Endothelial cell (in vitro differentiated cells): ENCODE measurements at regions not wholly inside any gene's neighbourhood (a gene's known extent, or its start where the extent isn't known, plus 50 kb on each side); places are given as distances from the start of the nearest gene placed in this dataset.
"Not testable (repeated sequence)": the region's sequence is repeated elsewhere in the genome, so short reads cannot be mapped to it uniquely, and the experiment has no call there.

Experiments
- DNase-seq: peaks from one replicate; pipeline ENCODE4 v3.0.0; 2021; ENCODE audit warnings: low spot score
- H3K27ac Mint-ChIP-seq: one replicate; pipeline ENCODE4 v1.8.0; 2021; ENCODE audit warnings: mixed read lengths, inconsistent platforms; ENCODE audit not compliant: unreplicated experiment
- H3K27me3 Mint-ChIP-seq: one replicate; pipeline ENCODE4 v1.8.0; 2021; ENCODE audit warnings: mild to moderate bottlenecking, moderate library complexity, mixed read lengths, inconsistent platforms; ENCODE audit not compliant: unreplicated experiment
- H3K36me3 Mint-ChIP-seq: one replicate; pipeline ENCODE4 v1.8.0; 2021; ENCODE audit warnings: mild to moderate bottlenecking, low read depth, mixed read lengths, inconsistent platforms; ENCODE audit not compliant: unreplicated experiment
- H3K4me1 Mint-ChIP-seq: one replicate; pipeline ENCODE4 v1.8.0; 2021; ENCODE audit warnings: mild to moderate bottlenecking, mixed read lengths, inconsistent platforms; ENCODE audit not compliant: unreplicated experiment
- H3K4me3 Mint-ChIP-seq: one replicate; pipeline ENCODE4 v1.8.0; 2021; ENCODE audit warnings: mild to moderate bottlenecking, mixed read lengths, inconsistent platforms; ENCODE audit not compliant: unreplicated experiment
- H3K9me3 Mint-ChIP-seq: one replicate; pipeline ENCODE4 v1.8.0; 2021; ENCODE audit warnings: mixed read lengths, inconsistent platforms; ENCODE audit not compliant: unreplicated experiment
- TF ChIP-seq, protein P1 (sequence below): fragments of 200-600 bp; sonication (generic); IDR thresholded peaks from one replicate; pipeline ENCODE4 v1.5.0; 2021; ENCODE audit warnings: antibody characterized with exemption; ENCODE audit not compliant: unreplicated experiment

DNA sequence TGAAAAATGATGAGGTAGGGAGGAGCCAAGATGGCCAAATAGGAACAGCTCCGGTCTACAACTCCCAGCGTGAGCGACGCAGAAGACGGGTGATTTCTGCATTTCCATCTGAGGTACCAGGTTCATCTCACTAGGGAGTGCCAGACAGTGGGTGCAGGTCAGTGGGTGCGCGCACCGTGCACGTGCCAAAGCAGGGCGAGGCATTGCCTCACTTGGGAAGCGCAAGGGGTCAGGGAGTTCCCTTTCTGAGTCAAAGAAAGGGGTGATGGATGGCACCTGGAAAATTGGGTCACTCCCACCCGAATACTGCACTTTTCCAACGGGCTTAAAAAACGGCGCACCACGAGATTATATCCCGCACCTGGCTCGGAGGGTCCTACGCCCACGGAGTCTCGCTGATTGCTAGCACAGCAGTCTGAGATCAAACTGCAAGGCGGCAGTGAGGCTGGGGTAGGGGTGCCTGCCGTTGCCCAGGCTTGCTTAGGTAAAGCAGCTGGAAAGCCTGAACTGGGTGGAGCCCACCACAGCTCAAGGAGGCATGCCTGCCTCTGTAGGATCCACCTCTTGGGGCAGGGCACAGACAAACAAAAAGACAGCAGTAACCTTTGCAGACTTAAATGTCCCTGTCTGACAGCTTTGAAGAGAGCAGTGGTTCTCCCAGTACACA lies 230.5 kb downstream of the GOLGA6L6 start:
- H3K4me3 Mint-ChIP-seq, H3K27ac Mint-ChIP-seq, DNase-seq, H3K27me3 Mint-ChIP-seq, H3K36me3 Mint-ChIP-seq, H3K4me1 Mint-ChIP-seq, H3K9me3 Mint-ChIP-seq: not testable (repeated sequence)

DNA sequence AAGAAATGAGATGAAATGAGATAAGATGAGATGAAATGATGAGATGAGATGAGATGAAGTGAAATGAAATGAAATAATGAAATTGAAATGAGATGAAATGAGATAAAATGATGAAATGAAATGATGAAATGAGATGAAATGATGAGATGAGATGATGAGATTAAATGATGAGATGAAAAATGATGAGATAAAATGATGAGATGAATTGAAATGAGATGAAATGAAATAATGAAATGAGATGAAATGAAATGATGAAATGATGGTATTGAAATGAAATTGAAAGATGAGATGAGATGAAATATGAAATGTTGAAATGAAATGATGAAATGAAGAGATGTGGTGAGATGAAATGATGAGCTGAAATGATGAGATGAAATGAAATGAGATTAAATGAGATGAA lies 231.0 kb downstream of the GOLGA6L6 start:
- TF ChIP-seq, protein P1, sequence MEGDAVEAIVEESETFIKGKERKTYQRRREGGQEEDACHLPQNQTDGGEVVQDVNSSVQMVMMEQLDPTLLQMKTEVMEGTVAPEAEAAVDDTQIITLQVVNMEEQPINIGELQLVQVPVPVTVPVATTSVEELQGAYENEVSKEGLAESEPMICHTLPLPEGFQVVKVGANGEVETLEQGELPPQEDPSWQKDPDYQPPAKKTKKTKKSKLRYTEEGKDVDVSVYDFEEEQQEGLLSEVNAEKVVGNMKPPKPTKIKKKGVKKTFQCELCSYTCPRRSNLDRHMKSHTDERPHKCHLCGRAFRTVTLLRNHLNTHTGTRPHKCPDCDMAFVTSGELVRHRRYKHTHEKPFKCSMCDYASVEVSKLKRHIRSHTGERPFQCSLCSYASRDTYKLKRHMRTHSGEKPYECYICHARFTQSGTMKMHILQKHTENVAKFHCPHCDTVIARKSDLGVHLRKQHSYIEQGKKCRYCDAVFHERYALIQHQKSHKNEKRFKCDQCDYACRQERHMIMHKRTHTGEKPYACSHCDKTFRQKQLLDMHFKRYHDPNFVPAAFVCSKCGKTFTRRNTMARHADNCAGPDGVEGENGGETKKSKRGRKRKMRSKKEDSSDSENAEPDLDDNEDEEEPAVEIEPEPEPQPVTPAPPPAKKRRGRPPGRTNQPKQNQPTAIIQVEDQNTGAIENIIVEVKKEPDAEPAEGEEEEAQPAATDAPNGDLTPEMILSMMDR: no peak
- no peaks in the 10 kb centered on the region for H3K36me3 Mint-ChIP-seq
- H3K9me3 Mint-ChIP-seq: peaks cover 3% of the 10 kb centered on the region
- no peak overlapping the region for H3K27ac Mint-ChIP-seq
- H3K4me1 Mint-ChIP-seq: no peaks in the 10 kb centered on the region
- H3K4me3 Mint-ChIP-seq: no peak overlapping the region
- no peak for DNase-seq
- H3K27me3 Mint-ChIP-seq: peaks cover 3% of the 10 kb centered on the region

DNA sequence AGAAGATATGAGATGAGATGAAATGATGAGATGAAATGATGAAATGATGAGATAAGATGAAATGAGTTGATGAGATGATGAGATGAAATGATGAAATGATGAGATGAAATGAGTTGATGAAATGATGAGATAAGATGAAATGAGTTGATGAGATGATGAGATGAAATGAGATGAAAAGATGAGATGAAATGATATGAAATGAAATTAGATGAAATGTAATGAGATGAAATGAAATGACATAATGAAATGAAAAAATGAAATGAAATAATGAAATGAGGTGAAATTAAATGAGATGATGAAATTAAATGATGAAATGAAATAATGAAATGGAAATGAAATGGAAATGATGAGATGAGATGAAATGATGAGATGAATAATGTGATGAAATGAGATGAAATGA lies 231.6 kb downstream of the GOLGA6L6 start:
- H3K27ac Mint-ChIP-seq, H3K4me1 Mint-ChIP-seq, H3K36me3 Mint-ChIP-seq, H3K4me3 Mint-ChIP-seq, DNase-seq, H3K9me3 Mint-ChIP-seq, H3K27me3 Mint-ChIP-seq: not testable (repeated sequence)

DNA sequence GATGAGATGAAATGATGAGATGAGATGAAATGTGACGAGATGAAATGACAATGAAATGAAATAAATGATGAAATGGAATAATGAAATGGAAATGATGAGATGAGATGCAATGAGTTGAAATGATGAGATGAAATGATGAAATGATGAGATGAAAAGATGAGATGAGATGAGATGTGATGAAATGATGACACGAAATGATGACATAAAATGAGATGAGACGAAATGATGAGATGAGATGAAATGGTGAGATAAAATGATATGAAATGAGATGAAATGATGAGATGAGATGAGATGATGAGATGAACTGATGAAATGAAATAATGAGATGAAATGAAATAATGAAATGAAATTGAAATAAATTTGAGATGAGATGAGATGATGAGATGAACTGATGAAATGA lies 232.2 kb downstream of the GOLGA6L6 start:
- H3K27ac Mint-ChIP-seq, H3K4me3 Mint-ChIP-seq, H3K4me1 Mint-ChIP-seq, H3K9me3 Mint-ChIP-seq, H3K36me3 Mint-ChIP-seq, DNase-seq, H3K27me3 Mint-ChIP-seq: not testable (repeated sequence)

DNA sequence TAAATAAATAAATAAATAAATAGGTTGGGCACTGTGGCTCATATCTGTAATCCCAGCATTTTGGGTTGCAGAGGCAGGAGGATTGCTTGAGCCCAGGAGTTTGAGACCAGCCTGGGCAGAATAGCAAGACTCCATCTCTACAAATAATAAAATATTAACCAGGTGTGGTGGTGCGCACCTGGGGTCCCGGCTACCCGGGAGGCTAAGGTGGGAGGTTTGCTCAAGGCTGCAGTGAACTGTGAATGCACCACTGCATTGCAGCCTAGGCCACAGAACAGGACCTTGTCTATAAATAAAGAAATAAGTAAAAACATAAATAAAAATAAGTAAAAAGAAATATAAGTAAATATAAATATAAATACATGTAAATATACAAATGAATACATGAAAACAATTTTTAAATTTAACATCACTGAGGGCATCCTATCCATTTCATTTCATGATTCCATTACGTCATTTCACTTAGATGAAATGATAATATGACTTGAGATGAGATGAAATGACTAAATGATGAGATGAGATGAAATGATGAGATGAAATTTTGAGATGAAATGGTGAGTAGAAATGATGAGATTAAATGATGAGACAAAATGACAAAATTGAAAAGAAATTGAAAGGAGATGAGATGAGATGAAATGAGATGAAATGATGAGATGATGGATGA lies 233.4 kb downstream of the GOLGA6L6 start:
- not testable (repeated sequence) for H3K4me1 Mint-ChIP-seq, H3K4me3 Mint-ChIP-seq, H3K27ac Mint-ChIP-seq, DNase-seq, H3K36me3 Mint-ChIP-seq
- peaks cover 12% of the 10 kb centered on the region for H3K9me3 Mint-ChIP-seq
- H3K27me3 Mint-ChIP-seq: peaks cover 12% of the 10 kb centered on the region

DNA sequence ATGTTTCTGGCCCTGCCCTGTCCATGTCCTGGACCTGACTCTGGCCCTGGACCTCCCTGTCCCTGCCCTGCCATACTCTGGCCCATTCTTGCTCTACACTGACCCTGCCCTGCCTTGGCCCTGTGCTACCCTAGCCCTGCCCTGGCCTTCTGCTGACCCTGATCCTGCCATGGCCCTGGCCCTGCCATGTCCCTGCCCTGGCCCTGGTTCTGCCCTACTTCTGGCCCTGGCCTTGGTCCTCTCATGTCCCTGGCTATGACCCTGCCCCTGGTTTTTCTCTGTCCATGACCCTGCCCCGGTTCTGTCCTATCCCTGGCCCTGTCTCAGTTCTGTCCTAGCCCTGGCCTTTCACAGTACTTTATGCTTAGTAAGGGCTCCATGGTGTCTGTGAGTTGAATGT lies 234.5 kb downstream of the GOLGA6L6 start:
- DNase-seq, H3K4me1 Mint-ChIP-seq, H3K4me3 Mint-ChIP-seq, H3K27ac Mint-ChIP-seq: not testable (repeated sequence)
- Mint-ChIP-seq H3K27me3 (peaks cover 22% of the 10 kb centered on the region), H3K36me3 (peaks cover 16% of the 10 kb centered on the region), H3K9me3 (peaks cover 22% of the 10 kb centered on the region)

DNA sequence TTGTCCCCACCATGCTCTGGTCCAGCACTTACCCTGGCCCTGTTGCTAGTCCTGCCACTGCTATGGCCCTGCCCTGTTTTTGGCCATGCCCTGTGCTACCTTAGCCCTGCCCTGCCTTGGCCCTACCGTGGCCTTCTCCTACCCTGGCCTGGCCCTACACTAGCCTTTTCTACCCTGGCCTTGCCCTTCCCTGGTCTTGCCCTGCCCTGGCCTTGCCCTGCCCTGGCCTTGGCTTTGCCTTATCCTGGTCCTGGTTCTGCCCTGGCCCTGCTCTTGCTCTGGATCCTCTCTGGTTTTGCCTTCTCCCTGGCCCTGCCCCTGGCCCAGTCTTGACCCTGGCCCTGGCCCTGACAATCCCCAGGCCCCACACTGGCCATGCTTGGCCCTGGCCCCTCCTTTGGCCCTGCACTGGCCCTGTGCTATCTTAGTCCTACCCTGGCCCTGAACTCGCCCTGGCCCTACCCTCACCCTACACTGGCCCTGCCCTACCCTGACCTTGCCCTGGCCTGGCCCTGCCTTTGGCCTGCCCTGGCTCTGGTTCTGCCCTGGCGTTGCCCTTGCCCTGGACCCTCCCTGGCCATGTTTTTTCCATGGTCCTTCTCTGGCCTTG lies 235.0 kb downstream of the GOLGA6L6 start:
- H3K27me3 Mint-ChIP-seq: peaks cover 25% of the 10 kb centered on the region
- not testable (repeated sequence) for H3K4me3 Mint-ChIP-seq, H3K4me1 Mint-ChIP-seq, H3K27ac Mint-ChIP-seq, DNase-seq
- peaks cover 27% of the 10 kb centered on the region for H3K9me3 Mint-ChIP-seq
- peaks cover 22% of the 10 kb centered on the region for H3K36me3 Mint-ChIP-seq

DNA sequence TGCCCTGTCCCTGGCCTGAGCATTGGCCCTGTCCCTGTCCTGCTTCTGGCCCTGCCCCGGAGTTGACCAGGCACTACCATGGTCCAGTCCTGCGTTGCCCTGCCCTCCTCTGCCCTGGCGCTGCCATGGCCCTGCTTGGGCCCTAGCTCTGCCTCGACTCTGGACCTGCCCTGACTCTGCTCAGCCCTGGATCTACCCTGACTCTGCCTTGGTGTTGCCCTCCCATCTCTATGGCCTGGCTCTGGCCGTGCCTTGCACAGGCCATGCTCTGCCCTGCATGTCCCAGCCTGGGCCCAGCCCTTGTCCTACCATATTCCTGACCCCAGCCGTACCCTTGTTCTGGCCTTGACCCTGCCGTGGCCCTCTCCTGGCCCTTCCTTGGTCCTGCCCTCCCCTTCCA lies 235.7 kb downstream of the GOLGA6L6 start:
- H3K4me3 Mint-ChIP-seq, H3K27ac Mint-ChIP-seq, DNase-seq, H3K4me1 Mint-ChIP-seq: not testable (repeated sequence)
- Mint-ChIP-seq H3K27me3 (peaks cover 32% of the 10 kb centered on the region), H3K9me3 (peaks cover 33% of the 10 kb centered on the region), H3K36me3 (peaks cover 22% of the 10 kb centered on the region)

DNA sequence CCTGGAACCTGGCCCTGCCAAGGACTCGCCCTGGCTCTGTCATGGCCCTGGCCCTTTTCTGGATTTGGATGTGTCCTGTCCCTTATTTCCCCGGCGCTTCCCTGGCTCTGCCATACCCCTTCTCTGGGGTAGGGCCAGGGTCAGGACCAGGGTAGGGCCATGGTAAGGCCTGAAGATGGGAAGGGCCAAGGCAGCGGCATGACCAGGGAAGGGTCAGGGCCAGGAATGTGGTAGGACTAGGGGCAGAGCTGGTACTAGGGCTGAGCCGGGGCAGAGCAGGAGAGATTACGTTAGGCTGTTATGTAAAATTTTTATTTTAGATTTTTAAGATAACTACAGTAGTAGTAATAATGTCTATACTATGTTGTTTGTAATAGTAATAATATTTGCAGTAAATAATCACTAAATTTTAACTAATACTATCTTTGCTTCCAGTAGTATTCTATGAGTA lies 236.6 kb downstream of the GOLGA6L6 start:
- H3K4me1 Mint-ChIP-seq, DNase-seq, H3K27ac Mint-ChIP-seq: not testable (repeated sequence)
- H3K27me3 Mint-ChIP-seq: peaks cover 39% of the 10 kb centered on the region
- H3K4me3 Mint-ChIP-seq: peak overlapping the region; percentile 43
- H3K9me3 Mint-ChIP-seq: peaks cover 39% of the 10 kb centered on the region
- H3K36me3 Mint-ChIP-seq: peaks cover 22% of the 10 kb centered on the region

DNA sequence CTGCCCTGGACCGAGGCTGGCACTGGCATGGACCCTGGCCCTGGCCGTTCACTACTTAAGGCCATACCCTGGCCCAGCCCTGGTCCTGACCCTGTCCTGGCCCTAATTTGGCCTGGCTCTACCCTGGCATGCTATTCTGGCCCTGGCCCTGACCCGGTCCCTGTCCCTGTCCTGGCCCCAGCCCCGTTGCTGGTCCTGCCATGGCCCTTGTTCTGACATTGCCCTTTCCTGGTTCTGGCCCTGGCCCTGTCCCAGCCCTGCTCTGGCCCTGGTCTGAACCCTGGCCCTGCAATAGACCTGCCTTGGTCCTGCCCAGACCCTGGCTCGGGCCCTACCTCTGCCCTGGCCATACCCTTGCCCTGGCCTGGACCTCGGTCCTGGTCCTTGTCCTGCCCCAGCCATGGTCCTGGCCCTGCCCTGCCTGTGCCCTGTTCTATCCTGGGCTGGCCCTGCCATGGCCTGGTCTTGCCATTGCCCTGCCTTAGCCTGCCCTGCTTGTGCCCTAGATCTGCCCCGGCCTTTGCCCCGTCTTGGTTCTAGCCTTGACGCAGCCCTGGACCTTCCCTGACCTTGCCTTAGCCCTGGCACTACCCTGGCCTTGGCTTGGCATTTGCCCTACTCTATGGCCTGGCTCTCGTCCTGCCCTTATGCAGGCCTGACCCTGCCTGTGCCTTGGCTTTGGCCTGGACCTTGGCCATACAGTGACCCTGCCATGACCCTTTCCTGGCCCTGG lies 237.2 kb downstream of the GOLGA6L6 start:
- Mint-ChIP-seq H3K36me3 (peaks cover 22% of the 10 kb centered on the region), H3K27ac (peak overlapping the region; percentile 22), H3K4me3 (peak overlapping the region; percentile 43), H3K27me3 (peaks cover 39% of the 10 kb centered on the region), H3K9me3 (peaks cover 39% of the 10 kb centered on the region)
- not testable (repeated sequence) for H3K4me1 Mint-ChIP-seq, DNase-seq
